NB4 (cell line): ENCODE measurements at regions not wholly inside any gene's neighbourhood (a gene's known extent, or its start where the extent isn't known, plus 50 kb on each side); places are given as distances from the start of the nearest gene placed in this dataset.
A peak's percentile ranks its signal among the peaks of the same experiment; 100 is the strongest.

Experiments used
- DNase-seq: peaks from one replicate; pipeline ENCODE4 v3.0.0; 2010; ENCODE audit warnings: low read depth
- H3K4me3 ChIP-seq: one replicate; pipeline ENCODE4 v1.5.1; 2011; ENCODE audit warnings: mild to moderate bottlenecking, low read depth, low read length, moderate library complexity
- MAX ChIP-seq: IDR thresholded peaks from 2 replicates; pipeline ENCODE4 v1.6.1; 2011; ENCODE audit warnings: low read depth, low read length
- MYC ChIP-seq: IDR thresholded peaks from 2 replicates; pipeline ENCODE4 v1.6.1; 2011; ENCODE audit warnings: low read depth, low read length
- POLR2A ChIP-seq: IDR thresholded peaks from 2 replicates; pipeline ENCODE4 v1.6.1; 2011; ENCODE audit warnings: mild to moderate bottlenecking; ENCODE audit not compliant: insufficient read length; ENCODE audit errors: extremely low read depth
- TF ChIP-seq, protein P1 (sequence below): IDR thresholded peaks from one replicate; pipeline ENCODE4 v1.5.1; 2012; ENCODE audit warnings: low read depth, low read length

GRCh38 chr10:29109707-29110571 is 178.9 kb upstream of the LYZL1 start:
- DNase-seq: no peak
- TF ChIP-seq MAX (no peak), POLR2A (no peak), MYC (no peak)
- TF ChIP-seq, protein P1, sequence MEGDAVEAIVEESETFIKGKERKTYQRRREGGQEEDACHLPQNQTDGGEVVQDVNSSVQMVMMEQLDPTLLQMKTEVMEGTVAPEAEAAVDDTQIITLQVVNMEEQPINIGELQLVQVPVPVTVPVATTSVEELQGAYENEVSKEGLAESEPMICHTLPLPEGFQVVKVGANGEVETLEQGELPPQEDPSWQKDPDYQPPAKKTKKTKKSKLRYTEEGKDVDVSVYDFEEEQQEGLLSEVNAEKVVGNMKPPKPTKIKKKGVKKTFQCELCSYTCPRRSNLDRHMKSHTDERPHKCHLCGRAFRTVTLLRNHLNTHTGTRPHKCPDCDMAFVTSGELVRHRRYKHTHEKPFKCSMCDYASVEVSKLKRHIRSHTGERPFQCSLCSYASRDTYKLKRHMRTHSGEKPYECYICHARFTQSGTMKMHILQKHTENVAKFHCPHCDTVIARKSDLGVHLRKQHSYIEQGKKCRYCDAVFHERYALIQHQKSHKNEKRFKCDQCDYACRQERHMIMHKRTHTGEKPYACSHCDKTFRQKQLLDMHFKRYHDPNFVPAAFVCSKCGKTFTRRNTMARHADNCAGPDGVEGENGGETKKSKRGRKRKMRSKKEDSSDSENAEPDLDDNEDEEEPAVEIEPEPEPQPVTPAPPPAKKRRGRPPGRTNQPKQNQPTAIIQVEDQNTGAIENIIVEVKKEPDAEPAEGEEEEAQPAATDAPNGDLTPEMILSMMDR: no peak
- H3K4me3 ChIP-seq: no peak overlapping the region

GRCh38 chr10:29112827-29113615 is 175.8 kb upstream of the LYZL1 start:
- no peak for DNase-seq
- TF ChIP-seq POLR2A (no peak), MAX (no peak), MYC (no peak)
- TF ChIP-seq, protein P1: no peak
- no peak overlapping the region for H3K4me3 ChIP-seq

- H3K4me3 ChIP-seq: no peak overlapping the region
- TF ChIP-seq MAX: no peak
- DNase-seq: no peak
Measured at GRCh38 chr10:29113616-29113945, 175.3 kb upstream of the LYZL1 start.

- TF ChIP-seq POLR2A: no peak
- no peak for TF ChIP-seq MYC
- TF ChIP-seq, protein P1: no peak
- DNase-seq: no peak
- H3K4me3 ChIP-seq: no peak overlapping the region
Measured at GRCh38 chr10:29114141-29114540, 174.7 kb upstream of the LYZL1 start.

DNA sequence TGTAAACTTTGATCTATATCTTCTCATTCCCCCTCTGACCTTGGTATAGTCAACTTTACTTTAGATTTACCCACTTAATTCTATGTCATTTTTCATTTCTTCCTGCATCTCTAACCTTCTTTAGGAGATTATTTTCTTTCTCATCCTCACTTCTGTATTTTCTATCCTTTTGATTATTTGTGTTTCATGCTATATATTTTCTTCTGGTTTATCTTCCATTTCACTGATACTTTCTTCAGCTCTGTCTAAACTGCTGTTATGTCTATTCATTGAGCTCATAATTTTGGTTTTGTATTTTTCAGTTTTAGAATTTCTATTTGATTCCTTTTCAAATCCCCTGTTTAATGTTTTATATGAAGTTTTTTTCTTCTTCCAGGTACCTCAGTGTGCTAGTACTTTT is 171.1 kb upstream of the LYZL1 start:
- H3K4me3 ChIP-seq: no peak overlapping the region
- TF ChIP-seq MYC (no peak), MAX (no peak), POLR2A (no peak)
- TF ChIP-seq, protein P1: no peak
- DNase-seq: no peak

DNA sequence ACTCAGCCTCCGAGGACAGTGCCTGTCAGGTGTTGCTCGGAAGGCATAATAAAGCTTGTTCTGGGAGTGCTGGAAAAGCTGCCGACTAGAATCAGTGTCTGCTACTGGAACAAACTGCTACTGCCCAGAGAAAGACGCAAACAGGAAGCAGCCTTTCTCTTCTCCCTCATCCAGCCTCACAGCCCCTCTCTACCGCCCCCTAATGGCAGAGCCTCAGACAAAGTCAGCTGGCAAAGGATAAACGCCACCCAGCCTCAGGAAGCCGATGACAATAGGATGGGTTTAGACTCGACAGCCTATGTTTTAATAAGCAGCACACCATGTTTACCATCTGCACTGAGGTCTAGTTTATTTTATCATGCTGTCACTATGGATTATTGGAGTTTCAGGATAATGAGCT is 169.5 kb upstream of the LYZL1 start:
- peak; percentile 54 for DNase-seq
- TF ChIP-seq, protein P1: peak; percentile 74
- TF ChIP-seq MAX: no peak
- H3K4me3 ChIP-seq: no peak overlapping the region
